Erythroblast (primary cell): ENCODE measurements at regions not wholly inside any gene's neighbourhood (a gene's known extent, or its start where the extent isn't known, plus 50 kb on each side); places are given as distances from the start of the nearest gene placed in this dataset.

Experiments used
- DNase-seq, 2 experiments: peaks; one replicate each; lab custom pipeline; 2025; lab: John Stamatoyannopoulos, UW
- GATA1 ChIP-seq: IDR thresholded peaks from 2 replicates; pipeline ENCODE4 v1.6.1; 2011; ENCODE audit warnings: low read depth, mild to moderate bottlenecking, control low read depth, low read length, moderate library complexity
- POLR2A ChIP-seq: IDR thresholded peaks from 2 replicates; pipeline ENCODE4 v1.6.1; 2011; ENCODE audit warnings: mild to moderate bottlenecking, low read length

DNA sequence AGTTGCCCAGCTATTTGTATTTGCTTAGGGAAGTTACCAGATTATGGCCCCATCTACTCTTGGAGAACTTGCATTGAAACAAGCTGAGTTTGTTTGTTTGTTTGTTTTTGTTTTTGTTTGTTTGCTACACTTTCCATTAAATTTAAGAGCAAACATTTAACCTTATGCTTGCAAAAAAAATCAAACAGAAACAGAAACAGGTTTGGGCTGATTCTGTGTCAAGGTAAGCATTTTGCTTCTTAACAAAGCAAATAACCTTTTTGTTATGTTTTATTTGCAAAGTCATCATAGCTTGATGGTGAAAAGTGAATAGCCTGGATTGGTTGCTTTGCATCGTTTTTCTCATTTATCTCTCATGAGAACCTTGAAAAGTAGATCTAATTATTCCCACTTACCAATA, 531.8 kb downstream of the EFNB2 start:
- DNase-seq, result no peak
- no peak for TF ChIP-seq GATA1
- TF ChIP-seq POLR2A, result no peak

DNA sequence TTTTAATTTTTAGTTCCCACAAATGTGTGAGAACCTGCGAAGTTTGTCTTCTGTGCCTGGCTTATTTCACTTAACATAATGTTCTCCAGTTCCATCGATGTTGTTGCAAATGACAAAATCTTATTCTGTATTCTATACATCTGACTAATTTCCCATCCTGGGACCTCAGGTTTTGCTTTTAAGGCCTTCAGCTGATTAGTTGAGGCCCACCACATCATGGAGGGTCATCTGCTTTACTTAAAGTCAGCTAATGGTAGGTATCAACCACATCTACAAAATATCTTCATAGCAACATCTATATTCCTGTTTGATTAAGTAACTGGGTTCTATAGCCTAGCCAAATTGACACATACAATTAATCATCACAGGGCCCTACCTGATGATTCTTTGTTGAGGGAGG, 534.0 kb downstream of the EFNB2 start:
- TF ChIP-seq POLR2A (no peak), GATA1 (no peak)
- DNase-seq, result no peak

DNA sequence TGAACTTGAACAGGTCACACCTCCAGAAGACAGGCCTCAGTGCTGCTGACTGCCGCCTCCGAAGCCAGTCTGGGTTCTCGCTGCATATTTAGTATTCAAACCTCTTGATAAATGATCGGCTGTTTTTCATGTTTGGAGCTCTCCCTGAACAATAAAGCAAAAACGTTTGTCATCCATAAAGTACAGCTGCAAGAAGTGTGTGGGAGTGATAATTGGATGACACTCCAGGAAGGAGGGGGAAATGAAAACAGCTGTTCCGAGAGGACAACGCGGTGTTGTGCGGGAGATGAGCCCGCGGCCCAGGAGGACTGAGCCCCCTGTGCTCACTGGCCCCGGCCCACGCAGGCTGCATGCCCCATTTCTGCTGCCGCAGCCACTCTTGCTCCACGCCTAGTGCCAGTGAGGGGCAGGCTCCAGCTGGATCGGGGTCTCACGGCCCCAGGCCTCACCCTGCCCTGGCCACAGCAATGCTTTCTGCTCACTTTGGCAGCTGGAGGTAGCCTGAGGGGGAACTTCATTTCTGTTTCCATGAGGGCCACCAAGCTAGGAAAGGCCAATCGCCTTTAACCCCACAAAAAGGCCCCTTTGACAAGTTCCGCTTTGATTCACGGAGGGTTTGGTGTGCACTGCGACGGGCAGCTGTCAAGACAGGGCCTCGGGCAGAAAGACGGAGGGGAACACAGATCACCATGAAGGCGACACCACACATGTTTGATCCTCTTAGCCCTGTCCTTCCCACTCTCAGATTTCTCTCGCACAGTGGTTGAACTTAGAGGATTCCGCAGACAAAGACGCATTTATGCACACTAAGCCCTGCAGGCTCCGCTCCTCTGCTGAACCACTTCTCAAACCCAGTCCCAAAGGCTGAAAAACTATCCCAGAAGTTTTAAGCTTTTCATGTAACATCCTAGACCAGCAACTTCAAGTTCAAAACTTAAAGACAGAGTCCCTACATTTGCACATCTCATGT, 537.6 kb downstream of the EFNB2 start:
- TF ChIP-seq POLR2A, result no peak
- no peak for DNase-seq

DNA sequence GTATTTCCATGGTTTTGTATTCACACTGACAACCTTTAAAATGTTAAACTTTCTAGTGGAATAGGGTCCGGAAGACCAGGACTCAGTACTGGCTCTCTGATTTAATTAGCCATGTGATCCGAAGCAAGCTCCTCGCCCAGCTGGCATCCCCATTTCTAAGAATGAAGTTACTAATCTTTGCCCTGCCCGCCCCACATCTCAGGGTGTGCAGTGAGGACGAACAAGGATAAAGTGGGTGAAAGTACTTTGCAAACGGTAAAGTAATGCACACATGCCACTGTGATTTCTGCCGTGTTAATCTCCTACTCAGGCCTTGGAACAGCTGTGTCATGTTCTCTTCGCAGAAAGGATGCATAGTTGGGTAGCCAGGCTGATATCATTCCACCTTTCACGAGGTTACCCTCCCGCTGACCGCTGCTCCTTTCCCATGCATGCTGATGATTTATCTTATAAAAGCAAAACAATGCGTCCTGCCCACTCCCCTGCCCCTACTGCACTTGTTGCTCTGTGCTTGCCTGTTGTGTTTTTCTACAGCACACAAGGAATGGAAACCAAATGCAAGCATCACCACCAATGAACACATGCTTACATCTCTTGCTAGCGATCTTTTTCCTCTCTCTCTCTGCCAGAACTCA, 539.0 kb downstream of the EFNB2 start:
- no peak for DNase-seq
- TF ChIP-seq POLR2A (no peak), GATA1 (no peak)

DNA sequence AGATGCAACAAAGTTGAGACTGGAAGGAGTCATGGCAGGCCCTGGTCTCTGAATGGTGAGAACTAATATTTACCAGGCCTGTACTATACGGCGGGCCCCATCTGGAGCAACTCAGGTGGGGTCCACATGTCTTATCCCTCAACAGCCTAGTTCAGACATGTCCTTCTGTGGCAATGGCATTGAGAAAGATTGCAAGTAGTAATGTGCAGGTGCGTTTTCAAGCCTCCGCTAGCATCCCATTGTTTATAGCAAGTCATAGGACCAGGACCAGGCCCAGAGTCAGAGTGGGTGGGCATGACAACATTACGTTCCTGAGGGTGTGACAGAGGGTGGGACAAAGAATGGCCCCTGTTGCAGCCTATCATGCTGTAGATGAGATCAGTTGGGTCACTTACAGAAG, 541.1 kb downstream of the EFNB2 start:
- no peak for DNase-seq
- TF ChIP-seq GATA1, result no peak
- TF ChIP-seq POLR2A, result no peak

DNA sequence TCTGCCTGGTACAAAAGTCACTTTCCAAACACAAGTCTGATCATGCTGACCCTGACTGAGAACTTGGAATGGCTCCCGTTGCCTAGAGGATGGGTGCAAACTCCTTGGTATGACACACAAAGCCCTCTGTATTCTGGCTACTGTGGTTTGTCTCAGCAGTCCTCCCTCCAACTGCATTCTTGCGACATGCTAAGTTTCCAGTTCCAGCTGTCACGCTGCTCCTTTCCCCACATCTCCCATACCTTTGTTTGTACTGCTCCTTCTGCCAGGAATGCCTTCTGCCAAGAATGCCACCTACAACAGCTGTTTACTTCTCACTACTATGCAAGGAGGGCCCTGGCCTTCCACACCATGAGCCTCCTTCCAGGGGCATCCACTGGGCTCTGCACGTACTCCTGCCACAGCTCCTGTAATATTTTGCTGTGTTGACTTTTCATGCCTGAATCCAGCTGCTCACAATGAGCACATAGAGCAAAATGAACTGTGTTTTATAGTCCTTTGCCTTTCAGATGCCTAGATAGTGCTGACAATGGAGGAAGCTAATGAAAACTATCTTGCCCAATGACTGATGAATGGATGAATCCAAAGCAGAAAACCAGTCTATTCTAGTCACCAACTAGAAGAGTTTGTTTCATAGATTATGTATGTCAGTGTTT, 543.7 kb downstream of the EFNB2 start:
- TF ChIP-seq GATA1 (no peak), POLR2A (no peak)
- no peak for DNase-seq

DNA sequence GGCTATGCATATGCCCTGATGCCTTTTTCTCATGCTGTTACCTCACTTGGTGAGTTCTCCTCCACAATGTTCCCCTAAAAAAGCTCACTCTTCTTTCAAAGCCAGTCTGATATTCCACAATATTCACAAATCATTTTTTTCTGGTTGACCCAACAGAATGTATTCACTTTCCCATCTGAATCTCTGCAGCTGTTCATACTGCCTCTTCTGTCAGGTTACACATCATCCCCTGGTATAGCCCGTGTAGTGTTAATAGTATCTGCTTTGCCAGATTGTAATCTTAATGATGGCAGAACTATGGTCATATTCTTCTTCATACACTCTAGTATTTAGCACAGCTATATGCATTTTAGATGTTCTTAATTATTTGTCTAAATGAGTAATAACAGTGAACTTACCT, 544.3 kb downstream of the EFNB2 start:
- TF ChIP-seq POLR2A, result no peak
- TF ChIP-seq GATA1, result no peak
- DNase-seq, result no peak

DNA sequence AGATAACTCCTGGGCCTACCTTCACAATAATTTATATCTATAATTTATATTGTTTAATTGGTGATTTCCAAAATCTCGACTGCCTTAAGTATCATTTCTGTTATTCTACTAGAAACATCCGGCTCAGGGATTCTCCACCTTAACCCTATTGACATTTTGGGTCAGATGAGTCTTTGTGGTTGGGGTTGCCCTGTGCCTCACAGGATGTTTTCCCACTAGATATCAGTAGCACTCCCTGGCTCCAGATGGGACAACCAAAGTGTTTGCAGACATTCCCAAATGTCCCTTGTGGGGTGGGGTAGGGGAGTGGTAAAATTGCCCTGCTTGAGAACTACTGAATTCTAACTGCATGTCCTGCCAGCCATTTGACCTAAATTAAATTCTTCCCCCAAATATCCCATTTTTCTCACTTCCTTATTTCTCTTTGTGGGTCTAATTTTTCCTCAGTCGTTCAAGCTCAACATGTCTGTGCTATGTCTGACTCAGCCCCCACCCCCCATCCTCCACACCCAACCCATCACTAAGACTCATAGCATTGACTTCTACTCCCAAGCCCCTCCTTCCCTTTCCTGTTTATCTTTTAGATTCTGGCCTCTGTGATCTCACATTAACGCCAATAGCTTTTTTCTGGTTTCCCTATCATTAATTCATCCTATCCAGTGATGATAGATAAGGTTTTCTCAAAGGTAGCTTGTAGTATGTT, 545.1 kb downstream of the EFNB2 start:
- TF ChIP-seq POLR2A (no peak), GATA1 (no peak)
- no peak for DNase-seq

DNA sequence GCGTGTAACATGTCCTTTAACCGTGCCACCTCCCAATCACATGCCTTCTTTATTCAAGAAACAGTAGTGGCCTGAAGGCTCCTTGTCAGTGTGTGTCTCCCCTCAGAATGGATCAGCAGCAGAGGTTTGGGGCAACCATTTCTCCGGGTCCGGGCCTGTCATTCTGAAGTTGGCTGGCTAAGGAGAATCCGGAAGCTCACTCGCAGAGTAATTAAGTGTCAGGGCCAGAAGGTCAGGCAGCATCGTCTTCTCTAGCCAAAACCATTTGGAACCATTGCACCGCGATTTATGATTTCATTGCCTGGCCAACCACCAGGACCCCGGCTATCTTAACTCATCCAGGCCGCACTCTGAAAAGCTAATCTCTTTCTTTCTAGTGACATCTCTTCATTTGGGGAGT, 550.8 kb downstream of the EFNB2 start:
- DNase-seq, result no peak
- no peak for TF ChIP-seq POLR2A
- TF ChIP-seq GATA1, result no peak

- DNase-seq, result no peak
- no peak for TF ChIP-seq POLR2A
- no peak for TF ChIP-seq GATA1
Observed at GRCh38 chr13:105984236-105984635, 551.2 kb downstream of the EFNB2 start.

DNA sequence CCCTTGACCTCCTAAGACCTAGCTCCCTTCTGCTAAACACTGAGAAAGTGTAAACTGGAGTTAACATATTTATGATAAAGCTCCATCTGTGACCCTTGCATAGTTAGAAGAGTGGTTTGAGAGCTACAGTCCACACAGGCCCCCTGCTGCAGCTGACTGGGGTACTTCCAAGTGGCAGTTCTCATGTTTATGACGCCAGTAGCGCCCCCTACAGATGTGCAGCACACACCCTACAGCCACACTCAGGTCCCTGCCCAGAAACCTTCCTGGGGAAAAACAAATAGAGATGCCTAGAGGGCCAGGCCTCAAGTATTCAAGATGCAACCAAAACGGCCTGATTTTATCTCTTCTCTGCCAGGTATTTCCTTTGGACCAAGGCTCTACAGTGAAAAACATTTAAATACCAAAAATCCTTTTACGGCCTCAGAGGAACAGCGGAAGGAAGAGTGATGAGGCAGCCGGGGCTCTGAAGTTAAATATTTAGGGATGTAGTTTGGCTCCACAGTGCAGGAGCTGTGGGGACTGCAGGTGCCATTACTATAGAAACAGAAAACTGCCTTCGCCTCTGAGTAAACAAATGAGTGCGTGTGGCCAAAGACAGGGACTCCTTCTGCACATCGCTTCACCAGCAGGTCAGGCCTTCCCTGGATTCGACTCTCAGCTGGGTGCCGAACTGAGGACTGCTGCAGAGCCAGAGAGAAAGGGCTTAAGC, 553.1 kb downstream of the EFNB2 start:
- no peak for DNase-seq
- TF ChIP-seq GATA1 (no peak), POLR2A (no peak)

DNA sequence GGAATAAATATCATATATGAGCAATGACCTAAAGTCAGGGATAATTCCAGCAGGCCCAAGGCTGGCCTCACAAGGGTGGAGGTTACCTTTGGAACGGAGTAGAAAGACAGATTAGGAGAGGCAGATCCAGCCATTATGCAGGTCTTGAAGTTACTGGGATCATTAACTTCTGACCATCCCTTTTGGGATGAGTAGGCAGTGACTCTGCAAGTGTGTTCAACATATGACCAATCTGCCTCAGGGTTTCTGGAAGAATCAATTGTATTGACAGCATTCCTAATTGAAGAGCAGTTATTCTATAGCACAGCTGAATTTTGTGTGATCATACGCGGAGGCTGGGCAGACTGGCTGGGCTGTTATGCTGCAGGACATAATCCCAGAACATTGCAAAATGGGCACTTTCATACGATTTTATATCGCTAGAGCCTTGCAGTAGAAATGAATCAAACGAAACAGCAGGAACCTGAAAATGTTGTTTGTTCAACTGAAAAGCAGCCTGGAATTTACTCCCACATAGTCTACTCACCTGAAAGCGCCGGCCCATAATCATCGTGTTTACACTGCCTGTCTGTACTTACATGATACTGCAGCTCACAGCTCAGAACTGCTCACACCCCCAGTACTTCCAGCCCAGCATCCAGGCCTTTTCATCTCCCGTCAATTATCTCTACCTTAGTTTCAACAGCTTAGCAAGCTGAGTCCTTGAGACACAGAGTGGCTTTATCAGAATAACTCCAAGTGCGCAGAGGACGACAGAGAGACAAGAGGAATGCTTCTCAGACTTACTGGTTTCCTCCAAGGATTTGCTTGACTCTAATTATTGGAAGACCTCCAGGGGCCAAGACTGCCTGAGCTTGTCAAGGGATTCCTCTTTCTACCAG, 556.1 kb downstream of the EFNB2 start:
- no peak for TF ChIP-seq POLR2A
- no peak for TF ChIP-seq GATA1
- DNase-seq, result no peak
